ENCODE measurements at regions not wholly inside any gene's neighbourhood (a gene's known extent, or its start where the extent isn't known, plus 50 kb on each side); places are given as distances from the start of the nearest gene placed in this dataset.

GRCh38 chr22:27597703-27598444 is 203.7 kb downstream of the MN1 start:
- no peaks in the 10 kb centered on the region for H3K9me3 ChIP-seq (replicated peaks; ENCODE audit: insufficient read depth, low read length)
- H3K36me3 ChIP-seq (replicated peaks; ENCODE audit: insufficient read depth, low read length): no peaks in the 10 kb centered on the region
- H3K27ac ChIP-seq (ENCODE audit: low read length): no peak overlapping the region
- H3K4me2 ChIP-seq (ENCODE audit: low read depth, low read length): no peak overlapping the region
- H3K4me1 ChIP-seq (ENCODE audit: low read length): no peaks in the 10 kb centered on the region
- no peak for DNase-seq
- H4K20me1 ChIP-seq (ENCODE audit: insufficient read depth, low read length): no peaks in the 10 kb centered on the region
- H2AFZ ChIP-seq (ENCODE audit: low read length): no peak overlapping the region
- no peak overlapping the region for H3K4me3 ChIP-seq (ENCODE audit: low read length)
- H3K9ac ChIP-seq (ENCODE audit: low read length): no peak overlapping the region
- no peaks in the 10 kb centered on the region for H3K79me2 ChIP-seq (ENCODE audit: low read length)
- H3K27me3 ChIP-seq (replicated peaks; ENCODE audit: insufficient read depth, low read length): peaks cover 78% of the 10 kb centered on the region
- no peak for TF ChIP-seq EZH2phosphoT487 (IDR thresholded peaks at IDR 0.05; ENCODE audit: low read length)
- TF ChIP-seq CTCF (IDR thresholded peaks at IDR 0.05; ENCODE audit: low read length): no peak
- no peak for TF ChIP-seq EZH2 (optimal IDR thresholded peaks at IDR 0.05; ENCODE audit: low read depth, low read length)
- H3F3A ChIP-seq (ENCODE audit: insufficient read depth, low read length): no peaks in the 10 kb centered on the region
- H3K9me2 ChIP-seq (replicated peaks; ENCODE audit: insufficient read depth, low read length): no peaks in the 10 kb centered on the region

- DNase-seq: no peak
- no peak overlapping the region for H3K27ac ChIP-seq (ENCODE audit: low read length)
- H3K9me3 ChIP-seq (replicated peaks; ENCODE audit: insufficient read depth, low read length): no peaks in the 10 kb centered on the region
- H4K20me1 ChIP-seq (ENCODE audit: insufficient read depth, low read length): no peaks in the 10 kb centered on the region
- no peaks in the 10 kb centered on the region for H3F3A ChIP-seq (ENCODE audit: insufficient read depth, low read length)
- no peak overlapping the region for H3K4me3 ChIP-seq (ENCODE audit: low read length)
- H2AFZ ChIP-seq (ENCODE audit: low read length): no peak overlapping the region
- H3K27me3 ChIP-seq (replicated peaks; ENCODE audit: insufficient read depth, low read length): peaks cover 85% of the 10 kb centered on the region
- no peaks in the 10 kb centered on the region for H3K79me2 ChIP-seq (ENCODE audit: low read length)
- no peak overlapping the region for H3K9ac ChIP-seq (ENCODE audit: low read length)
- TF ChIP-seq EZH2phosphoT487 (IDR thresholded peaks at IDR 0.05; ENCODE audit: low read length) (no peak), EZH2 (optimal IDR thresholded peaks at IDR 0.05; ENCODE audit: low read depth, low read length) (no peak), CTCF (IDR thresholded peaks at IDR 0.05; ENCODE audit: low read length) (no peak)
- H3K36me3 ChIP-seq (replicated peaks; ENCODE audit: insufficient read depth, low read length): no peaks in the 10 kb centered on the region
- no peaks in the 10 kb centered on the region for H3K9me2 ChIP-seq (replicated peaks; ENCODE audit: insufficient read depth, low read length)
- H3K4me1 ChIP-seq (ENCODE audit: low read length): no peaks in the 10 kb centered on the region
- H3K4me2 ChIP-seq (ENCODE audit: low read depth, low read length): no peak overlapping the region
Observed at GRCh38 chr22:27598792-27599191, 202.8 kb downstream of the MN1 start.

GRCh38 chr22:27601195-27601594 is 200.4 kb downstream of the MN1 start:
- Histone ChIP-seq H3K27me3 (replicated peaks; ENCODE audit: insufficient read depth, low read length) (peaks cover 88% of the 10 kb centered on the region), H3K79me2 (ENCODE audit: low read length) (no peaks in the 10 kb centered on the region), H3K9me3 (replicated peaks; ENCODE audit: insufficient read depth, low read length) (no peaks in the 10 kb centered on the region), H3K4me2 (ENCODE audit: low read depth, low read length) (no peak overlapping the region), H3K36me3 (replicated peaks; ENCODE audit: insufficient read depth, low read length) (no peaks in the 10 kb centered on the region), H4K20me1 (ENCODE audit: insufficient read depth, low read length) (no peaks in the 10 kb centered on the region), H3F3A (ENCODE audit: insufficient read depth, low read length) (no peaks in the 10 kb centered on the region), H3K4me1 (ENCODE audit: low read length) (no peaks in the 10 kb centered on the region), H3K9me2 (replicated peaks; ENCODE audit: insufficient read depth, low read length) (no peaks in the 10 kb centered on the region), H3K4me3 (ENCODE audit: low read length) (no peak overlapping the region), H2AFZ (ENCODE audit: low read length) (no peak overlapping the region), H3K9ac (ENCODE audit: low read length) (no peak overlapping the region), H3K27ac (ENCODE audit: low read length) (no peak overlapping the region)
- no peak for TF ChIP-seq EZH2 (optimal IDR thresholded peaks at IDR 0.05; ENCODE audit: low read depth, low read length)
- TF ChIP-seq CTCF (IDR thresholded peaks at IDR 0.05; ENCODE audit: low read length): no peak
- no peak for TF ChIP-seq EZH2phosphoT487 (IDR thresholded peaks at IDR 0.05; ENCODE audit: low read length)
- no peak for DNase-seq

Data from MM.1S (cell line).